HepG2 (cell line): ENCODE measurements at regions not wholly inside any gene's neighbourhood (a gene's known extent, or its start where the extent isn't known, plus 50 kb on each side); places are given as distances from the start of the nearest gene placed in this dataset.

ENCODE experiments used
- CERS6 ChIP-seq: sonication (generic); formaldehyde crosslinking; IDR thresholded peaks from 2 replicates; pipeline ENCODE4 v1.5.0; 2020; ENCODE audit warnings: missing genetic modification reagents
- E2F1 ChIP-seq: sonication (generic); formaldehyde crosslinking; IDR thresholded peaks from 2 replicates; pipeline ENCODE4 v1.5.0; 2020; ENCODE audit warnings: missing genetic modification reagents
- HNRNPK ChIP-seq: fragments of 200-400 bp; formaldehyde crosslinking; IDR thresholded peaks from 2 replicates; pipeline ENCODE4 v1.6.1; 2018; ENCODE audit warnings: low read length, low read depth, moderate library complexity, mild to moderate bottlenecking; ENCODE audit not compliant: poor library complexity, severe bottlenecking
- KDM5A ChIP-seq: fragments of 200-600 bp; sonication (generic); IDR thresholded peaks from 2 replicates; pipeline ENCODE4 v1.7.0; 2018; ENCODE audit warnings: antibody characterized with exemption, mild to moderate bottlenecking, low read length, borderline replicate concordance
- ZHX2 ChIP-seq, 2 experiments: sonication (generic) in 1 of 2; formaldehyde crosslinking in 1 of 2; IDR thresholded peaks; 2 replicates each; pipeline versions ENCODE4 v1.6.1 to v1.9.0; 2014 to 2022; ENCODE audit warnings: antibody characterized with exemption in 1 of 2, borderline replicate concordance in 1 of 2, inconsistent platforms in 1 of 2, low read depth in 1 of 2, missing genetic modification reagents in 1 of 2

- TF ChIP-seq E2F1 (no peak), CERS6 (CRISPR knock-in tag) (no peak), HNRNPK (no peak), KDM5A (no peak), ZHX2 (IDR thresholded peaks at IDR 0.05; ENCODE audit: low read depth) (no peak), ZHX2 (CRISPR knock-in tag; IDR thresholded peaks at IDR 0.05; ENCODE audit: borderline replicate concordance) (no peak)
Observed at GRCh38 chr14:46464341-46464740, 187.2 kb downstream of the RPL10L start (continued).
